ENCODE measurements at regions not wholly inside any gene's neighbourhood (a gene's known extent, or its start where the extent isn't known, plus 50 kb on each side); places are given as distances from the start of the nearest gene placed in this dataset.

DNA sequence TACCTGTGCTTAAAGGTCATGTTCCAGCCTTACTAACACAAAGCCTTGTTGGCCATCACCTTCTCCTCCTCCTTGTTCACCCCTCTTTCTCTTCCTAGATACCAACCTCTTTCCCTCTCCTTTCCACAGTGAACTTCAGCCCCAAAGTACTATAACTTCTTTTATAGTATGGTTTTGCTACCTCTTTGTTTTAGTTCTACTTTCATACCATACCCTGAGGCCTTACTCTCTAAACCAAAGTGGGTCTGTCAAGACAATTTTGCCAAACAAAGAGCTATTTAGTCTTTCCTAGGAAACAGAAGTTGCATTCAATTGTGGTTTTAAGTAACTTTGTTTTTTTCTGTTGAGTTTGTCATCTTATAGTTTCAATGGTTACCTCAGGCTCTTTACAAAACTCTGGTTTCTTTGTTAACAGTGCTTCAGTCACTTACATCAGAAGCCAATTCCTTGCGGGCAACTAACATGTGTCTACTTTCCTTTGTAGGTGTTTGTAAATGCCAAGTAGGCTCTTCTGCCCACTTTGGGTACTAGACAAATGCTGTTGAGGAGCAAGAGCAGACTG is 623.9 kb upstream of the PKN2 start:
- DNase-seq (ENCODE audit: low read depth in 2 of 2): no peak

DNA sequence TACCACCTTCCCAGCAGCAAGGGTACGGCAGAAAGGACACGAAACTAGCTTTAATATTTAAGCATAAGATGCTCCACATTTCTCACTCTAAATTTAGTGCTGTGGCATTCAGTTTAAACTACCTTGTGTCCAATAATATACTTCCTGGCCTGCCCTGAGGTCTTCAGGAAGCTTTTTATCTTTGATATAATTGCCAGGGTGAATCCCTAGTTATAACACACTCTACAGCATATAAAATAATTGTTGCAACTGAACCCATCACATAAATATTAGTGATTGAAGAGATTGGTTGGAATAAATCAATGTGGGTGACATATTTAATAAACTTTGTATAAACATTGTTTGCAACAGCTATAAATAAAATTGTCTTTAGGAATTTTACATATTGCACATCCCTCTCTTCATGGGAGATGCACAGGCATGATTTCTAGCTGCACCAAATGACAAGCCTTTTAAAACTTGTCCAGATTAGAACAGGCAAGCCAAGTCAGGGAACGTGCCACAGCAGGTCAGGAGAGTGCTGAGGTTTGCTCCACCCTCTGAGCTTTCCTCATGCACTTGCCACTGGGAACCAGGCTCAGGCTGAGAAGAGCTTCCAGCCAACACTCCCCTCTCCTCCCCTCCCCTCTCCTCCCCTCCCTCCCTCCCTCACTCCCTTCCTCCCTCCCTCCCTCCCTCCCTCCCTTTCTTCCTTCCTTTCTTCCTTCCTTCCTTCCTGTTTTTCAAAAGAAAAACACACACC is 623.2 kb upstream of the PKN2 start:
- DNase-seq (ENCODE audit: low read depth in 2 of 2): no peak

DNA sequence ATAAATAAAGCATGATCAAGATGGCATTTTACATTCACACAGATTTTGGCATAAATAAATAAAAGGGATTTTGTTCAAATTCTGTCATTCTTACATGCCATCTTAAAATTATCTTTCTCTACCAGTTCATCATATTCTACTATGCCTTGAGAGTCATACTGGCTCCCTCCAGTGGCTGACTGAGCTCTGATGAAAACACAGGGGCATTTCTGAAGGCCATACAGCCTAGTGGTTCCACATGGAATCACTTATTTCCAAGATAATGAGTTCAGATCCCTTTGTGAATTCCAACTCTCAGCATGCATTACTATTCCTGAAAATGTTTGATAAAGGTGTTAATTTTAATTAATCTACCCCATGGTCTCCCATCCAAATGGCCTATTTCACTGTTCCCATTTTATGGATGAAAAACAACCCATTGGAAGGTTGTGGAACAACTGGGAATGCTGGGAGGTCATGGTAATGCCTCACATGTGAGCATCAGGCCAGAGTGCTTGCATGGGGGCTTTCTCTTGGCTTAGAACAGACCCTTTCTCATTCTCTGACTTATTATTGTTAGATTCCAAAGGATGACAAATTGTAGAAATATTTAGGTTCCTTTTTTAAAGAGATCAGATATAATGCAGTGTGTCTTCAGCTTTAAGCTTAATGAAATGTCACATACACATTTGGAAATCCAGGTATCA is 622.4 kb upstream of the PKN2 start:
- DNase-seq (ENCODE audit: low read depth in 2 of 2): no peak

DNA sequence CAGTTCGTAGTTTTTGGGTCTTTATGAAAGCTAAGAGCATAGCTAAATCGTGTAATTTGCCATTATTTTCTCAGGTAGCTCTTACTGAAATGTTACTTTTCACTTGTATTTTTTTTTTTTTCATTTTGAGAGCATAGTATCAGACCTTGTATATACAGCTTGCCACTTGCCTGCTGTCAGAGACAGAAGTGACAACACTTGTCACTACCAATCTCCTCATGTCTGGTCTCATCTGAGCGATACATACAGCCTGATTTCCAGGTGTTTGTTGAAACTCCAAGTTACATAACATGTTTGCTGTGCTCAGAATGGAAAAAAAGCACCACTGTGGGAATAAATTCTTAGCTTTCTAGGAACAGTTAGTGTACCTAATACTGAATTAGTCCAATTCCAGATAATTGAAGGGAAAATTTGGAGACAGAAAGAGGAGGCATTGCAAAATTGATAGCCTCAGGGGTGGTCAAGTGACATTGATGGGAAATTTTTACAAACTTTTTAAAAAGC is 621.4 kb upstream of the PKN2 start:
- no peak for DNase-seq (ENCODE audit: low read depth in 2 of 2)

DNA sequence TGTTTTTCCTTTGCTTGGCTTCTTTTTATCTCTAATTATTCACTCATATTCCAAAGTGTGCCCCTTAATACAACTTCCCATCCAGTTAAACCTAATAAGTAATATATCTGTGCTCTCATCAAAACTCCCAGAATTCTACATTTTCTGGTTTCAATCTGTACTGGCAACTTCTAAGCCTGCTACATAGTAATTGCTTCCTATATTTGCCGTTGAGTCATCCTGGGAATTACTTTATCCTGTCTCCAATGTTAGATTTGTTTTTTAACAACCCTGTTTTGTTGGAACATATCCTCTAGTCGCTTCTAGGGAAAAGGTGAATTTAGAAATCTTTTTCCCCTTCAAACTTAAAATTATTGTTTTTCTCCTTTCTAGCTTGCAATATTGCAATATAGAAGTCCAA is 620.5 kb upstream of the PKN2 start:
- no peak for DNase-seq (ENCODE audit: low read depth in 2 of 2)

DNA sequence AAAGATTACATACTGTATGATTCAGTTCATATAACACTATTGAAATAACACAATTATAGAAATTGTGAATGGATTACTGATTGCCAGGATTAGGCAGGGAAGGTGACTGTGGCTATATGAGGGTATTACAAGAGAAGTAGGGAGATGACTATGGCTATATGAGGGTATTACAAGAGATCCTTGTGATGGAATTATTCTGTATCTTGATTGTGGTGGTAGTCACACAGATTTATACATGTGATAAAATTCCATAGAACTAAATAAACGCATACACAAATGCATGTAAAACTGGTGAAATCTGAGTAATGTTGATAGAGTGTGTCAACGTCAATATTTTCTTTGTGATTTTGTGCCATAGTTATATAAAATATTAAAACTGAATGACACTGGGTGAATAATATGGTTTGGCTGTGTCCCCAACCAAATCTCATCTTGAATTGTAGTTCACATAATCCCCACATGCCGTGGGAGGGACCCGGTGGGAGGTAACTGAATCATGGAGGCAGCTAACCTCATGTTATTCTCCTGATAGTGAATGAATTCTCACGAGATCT is 615.6 kb upstream of the PKN2 start:
- no peak for DNase-seq (ENCODE audit: low read depth in 2 of 2)

DNA sequence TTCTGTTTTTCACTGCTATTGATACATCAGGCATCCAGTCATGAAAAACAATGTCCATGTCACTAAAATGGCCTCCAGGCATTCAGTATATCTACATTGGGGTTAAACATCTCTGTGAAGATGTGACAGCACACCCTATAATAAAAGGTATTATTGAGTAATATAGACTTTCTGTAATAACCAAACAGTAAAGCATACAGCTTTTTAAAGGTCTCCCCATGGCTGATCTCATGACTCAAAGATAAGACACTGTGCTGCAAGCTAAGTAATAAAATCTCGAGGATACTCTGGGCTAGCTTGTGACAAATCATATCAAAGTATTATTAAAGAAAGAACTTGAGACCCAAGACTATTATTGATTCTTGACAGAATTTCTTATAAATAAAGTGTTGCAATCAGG is 613.1 kb upstream of the PKN2 start:
- no peak for DNase-seq (ENCODE audit: low read depth in 2 of 2)

DNA sequence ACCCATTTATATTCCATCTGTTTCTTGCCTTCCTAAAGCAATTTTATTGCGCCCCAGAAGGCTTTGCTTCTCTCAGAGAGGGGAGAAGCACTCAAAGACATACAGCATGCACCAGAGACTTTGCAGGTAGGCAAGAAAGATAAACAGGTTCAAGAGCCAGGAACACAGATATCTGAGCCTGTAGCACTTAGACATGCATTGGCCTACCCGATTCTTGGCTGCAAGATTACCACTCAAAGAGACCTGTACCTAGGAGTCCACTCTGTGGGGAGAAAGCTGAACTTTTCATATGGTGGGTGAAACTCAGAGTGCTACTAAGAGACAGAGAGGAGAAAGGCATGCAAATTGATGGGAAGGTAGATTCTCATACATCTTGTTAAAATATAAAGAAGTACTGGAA is 609.4 kb upstream of the PKN2 start:
- no peak for DNase-seq (ENCODE audit: low read depth in 2 of 2)

DNA sequence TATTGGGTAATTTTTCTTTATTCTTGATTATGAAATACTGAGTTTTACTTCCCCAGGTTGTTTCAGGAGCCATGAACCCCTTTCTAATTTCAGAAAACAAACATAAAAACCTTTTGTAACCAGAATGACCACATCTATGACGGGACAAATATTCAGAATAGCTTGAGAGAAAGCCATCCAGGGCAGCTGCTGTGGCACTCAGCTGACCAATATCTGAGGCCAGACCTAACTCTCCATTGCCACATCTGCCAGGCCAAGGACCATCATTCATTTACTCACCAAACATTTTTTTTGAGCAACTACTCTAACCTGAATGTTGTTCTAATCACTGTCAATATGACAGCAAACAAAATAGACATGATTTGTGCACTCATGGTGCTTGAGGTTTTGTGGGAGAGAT is 608.3 kb upstream of the PKN2 start:
- no peak for DNase-seq (ENCODE audit: low read depth in 2 of 2)

DNA sequence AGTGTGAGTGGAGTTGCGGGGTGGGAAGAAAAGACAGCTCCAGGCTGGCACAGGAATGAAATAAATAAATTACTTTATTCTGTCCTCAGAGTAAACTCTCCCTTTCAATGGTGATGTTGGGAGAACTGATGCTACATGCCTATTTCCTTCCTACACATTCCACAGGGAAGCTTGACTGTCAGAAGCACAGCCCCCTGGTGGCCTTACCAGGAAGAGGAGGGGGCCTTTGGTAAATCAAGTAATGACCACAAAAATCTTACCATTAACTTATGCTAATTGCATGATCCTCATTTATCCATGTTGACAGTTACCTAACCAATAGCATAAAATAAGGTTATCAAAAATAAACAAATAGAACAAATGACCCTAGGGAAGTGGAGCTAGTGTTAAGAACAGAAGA is 605.0 kb upstream of the PKN2 start:
- DNase-seq (ENCODE audit: low read depth in 2 of 2): no peak

DNA sequence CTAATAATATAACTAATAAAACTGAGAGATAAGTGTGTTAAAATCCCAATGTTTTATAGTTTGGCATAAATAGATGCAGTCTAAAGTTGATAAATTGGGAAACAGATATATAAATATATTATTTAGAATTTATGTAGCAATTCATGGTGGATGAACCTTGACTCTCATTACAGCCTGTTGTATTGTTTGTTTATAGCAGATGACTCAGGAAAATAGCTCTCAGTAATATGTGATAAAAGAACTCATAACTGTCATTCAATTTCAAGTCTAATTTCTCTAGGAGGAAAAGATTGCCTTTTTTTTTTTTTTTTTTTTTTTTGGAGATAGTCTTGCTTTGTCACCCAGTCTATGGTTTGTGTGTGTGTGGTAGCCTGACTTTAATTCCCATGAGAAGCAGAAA is 603.2 kb upstream of the PKN2 start:
- no peak for DNase-seq (ENCODE audit: low read depth in 2 of 2)

DNA sequence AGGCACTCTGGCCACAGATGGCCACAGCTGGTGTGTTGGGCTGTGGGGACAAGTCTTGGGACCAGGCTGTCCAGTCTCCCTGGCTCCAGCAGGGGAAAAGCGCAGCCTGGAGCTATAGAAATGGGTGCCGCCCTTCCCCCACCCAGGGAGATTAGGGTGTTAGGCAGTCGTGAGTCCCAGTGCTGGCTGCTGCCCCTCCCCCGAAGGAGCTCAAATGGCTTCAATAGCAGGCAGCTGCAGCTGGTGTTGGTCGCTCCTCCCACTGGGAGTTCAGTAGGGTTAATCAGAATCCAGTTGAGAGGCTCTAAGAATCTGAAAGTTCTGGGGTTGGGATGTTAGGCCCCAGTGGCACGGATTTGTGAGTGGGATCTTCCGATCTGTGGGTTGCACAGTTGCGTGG is 595.6 kb upstream of the PKN2 start:
- no peak for DNase-seq (ENCODE audit: low read depth in 2 of 2)

DNA sequence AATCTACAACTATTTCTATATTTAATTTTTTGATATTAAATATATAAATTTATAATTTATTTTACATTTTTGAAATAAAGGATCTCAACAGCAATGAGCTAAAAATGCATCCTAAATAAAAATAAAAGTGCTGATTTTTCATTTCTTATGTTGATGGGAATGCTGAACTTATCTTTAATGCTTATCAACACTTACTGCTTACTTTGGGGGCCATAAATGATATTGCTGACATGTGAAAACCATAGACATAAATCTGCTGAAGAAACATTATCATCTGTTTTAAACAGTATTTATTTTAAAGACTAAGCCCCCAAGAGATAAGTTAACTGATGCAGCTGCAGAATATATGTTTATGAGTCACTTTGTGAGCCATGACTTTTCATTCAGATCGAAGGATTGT is 594.1 kb upstream of the PKN2 start:
- no peak for DNase-seq (ENCODE audit: low read depth in 2 of 2)

DNA sequence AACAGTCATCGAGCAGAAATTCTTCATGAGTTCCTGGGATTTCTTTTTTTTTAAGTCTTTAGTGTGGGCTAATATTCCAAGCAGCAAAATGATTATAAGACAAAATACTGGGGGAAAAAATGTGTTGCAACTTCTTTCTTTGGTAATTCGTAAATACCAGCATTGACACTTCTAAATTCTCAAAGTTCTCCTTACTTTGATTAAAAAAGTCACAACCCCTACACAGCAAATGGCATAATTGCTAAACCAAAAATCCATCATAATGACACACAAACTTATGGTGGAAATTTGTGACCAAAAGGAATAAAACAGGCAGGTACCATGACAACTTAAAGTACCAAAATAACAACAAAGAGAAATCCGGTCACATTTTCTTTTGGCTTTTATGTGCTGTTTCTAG is 585.2 kb upstream of the PKN2 start:
- no peak for DNase-seq (ENCODE audit: low read depth in 2 of 2)

DNA sequence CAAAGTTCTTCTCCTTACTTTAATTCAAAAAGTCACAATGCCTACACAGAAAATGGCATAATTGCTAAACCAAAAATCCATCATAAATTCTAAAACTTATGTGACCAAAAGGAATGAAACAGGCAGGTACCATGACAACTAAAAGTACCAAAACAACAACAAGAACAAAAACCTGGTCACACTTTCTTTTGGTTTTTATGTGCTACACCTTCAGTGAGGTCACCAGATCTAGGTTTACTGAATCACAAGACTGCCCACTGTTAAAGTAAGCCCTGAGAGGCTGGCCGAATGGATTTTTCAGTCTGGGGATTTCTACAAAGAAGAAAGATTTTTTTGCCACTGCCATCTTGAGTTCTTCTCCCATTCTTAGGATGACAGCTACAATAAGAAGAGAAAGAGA is 583.0 kb upstream of the PKN2 start:
- DNase-seq (ENCODE audit: low read depth in 2 of 2): no peak

DNA sequence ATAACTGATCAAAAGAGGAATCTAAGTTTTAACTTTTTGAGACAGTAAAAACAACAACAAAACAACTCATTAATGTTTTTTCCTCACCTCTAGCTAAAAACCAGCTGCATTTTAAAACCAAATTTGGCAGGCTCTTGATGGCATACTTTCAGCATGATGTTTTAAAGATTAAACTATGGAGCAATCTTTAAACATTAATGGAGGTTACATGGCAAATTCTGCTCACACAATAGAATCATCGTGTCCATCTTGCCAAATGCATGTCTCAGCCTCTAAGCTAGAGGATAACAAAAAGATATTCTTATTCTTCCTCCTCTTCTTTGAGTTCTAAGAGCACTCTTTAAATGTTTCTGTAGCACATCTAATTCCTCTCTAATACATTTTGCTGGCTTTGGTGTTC is 579.8 kb upstream of the PKN2 start:
- no peak for DNase-seq (ENCODE audit: low read depth in 2 of 2)

DNA sequence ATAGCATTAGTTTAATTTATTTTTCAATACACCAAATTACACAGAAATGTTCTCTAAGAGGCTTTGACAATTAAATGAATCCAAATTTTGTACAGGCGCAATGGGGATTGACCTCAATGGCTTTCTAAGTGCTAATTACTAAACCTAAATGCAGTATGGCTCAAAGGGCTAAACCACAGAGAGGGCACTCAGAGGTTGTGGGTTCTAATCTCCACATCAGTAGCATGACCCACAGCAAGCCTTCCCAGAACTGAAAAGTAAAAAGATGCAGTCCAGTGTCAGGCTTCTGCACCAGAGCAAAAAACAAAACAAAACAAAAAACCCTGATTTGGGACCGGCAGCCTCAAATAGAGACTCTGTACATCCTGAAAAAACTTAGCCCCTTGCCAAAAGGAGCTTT is 579.2 kb upstream of the PKN2 start:
- DNase-seq (ENCODE audit: low read depth in 2 of 2): no peak

DNA sequence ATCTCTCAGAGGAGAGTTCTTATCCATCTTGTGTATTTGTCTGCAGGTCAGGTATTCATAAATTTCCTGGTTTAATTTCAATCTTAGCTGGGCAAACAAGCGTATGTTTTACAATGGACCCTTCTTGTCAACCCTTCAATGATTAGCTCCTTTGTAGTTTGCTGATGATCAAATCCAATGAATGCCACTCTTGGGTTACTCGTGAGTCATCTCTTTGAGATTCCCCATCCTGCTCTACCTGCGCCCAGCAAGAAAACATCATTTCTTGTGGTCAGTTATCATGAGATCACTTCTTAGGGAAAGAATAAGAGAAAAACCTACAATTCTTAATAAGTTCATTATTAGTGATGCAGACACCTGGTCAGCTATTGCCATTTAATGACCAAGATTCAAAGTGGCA is 572.3 kb upstream of the PKN2 start:
- no peak for DNase-seq (ENCODE audit: low read depth in 2 of 2)

DNA sequence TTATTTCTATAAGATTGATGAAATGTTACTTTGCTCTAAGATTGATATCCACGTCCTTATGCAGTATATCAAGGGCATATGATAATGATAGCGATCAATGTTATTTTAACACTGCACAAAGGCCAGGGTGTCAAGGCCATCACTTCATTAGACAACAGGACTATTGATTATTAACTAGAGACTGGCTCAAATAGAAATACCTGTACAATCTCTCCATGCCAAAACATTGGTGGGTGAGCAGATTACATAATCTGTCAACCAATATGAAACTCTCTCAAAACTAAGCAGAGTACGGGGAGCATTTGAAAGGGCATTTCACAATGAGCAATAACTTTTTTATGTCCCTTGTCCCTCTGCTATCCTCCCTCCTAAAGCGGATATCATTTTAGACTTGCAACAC is 566.5 kb upstream of the PKN2 start:
- no peak for DNase-seq (ENCODE audit: low read depth in 2 of 2)

DNA sequence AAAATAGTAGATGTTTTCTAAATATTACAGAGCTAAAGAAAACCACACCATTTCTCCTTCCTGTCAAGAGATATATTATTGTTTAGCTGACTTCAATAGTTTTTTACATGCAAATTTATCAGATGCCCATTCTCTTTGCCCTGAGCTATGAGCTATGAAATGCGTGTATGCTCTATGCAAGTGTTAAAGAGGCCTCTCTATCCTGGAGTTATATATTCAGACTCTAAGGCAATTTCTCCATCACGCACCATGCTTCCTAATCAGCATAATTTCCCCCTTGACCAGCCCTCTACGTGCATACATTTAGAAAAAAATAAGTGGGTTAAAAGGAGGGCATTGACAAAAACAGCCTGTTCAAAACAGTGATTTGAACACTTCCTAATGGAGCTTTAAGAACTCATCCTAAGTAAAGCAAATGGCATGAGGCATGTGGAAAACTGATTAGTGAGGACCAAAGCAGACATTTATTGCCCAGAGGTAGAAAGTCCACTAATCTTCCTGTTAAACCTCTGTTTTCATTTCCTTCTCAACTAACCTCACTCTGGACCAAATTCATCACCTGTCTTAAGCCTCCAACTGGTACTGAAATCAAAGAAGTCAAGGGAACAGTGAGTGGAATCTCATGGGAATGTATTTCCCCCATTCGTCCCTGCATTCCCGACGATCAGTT is 565.8 kb upstream of the PKN2 start:
- no peak for DNase-seq (ENCODE audit: low read depth in 2 of 2)

DNA sequence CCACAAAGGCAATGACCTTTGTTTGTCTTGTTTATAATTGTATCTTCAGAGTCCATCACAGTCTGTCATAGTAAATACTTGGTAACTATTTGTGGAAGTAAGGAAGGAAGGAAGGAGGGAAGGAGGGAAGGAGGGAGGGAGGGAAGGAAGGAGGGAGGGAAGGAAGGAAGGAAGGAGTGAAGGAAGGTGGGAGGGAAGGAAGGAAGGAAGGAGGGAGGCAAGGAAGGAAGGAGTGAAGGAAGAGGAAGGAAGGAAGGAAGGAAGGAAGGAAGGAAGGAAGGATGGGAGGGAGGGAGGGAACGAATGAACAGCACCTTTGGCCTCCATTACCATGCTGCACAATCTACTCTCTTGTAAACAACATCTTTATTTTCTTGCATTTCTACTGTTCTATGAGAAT is 559.5 kb upstream of the PKN2 start:
- DNase-seq (ENCODE audit: low read depth in 2 of 2): no peak

DNA sequence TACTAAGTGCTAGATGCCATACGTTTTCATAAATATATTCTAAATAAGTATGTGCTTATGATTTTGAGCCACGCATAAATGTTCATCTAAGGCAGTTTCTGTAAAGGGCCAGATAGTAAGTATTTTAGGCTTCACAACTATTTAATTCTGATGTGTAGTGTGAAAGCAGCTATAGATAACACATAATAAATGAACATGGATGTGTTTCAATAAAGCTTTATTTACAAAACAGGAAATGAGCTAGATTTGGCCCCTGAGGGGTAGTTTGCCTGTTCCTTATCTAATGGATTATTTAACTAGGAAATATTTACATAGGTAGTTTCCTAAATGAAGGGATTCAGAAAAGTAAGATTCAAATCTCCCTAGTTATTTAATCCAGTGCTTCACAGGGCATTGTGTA is 557.6 kb upstream of the PKN2 start:
- no peak for DNase-seq (ENCODE audit: low read depth in 2 of 2)

Data from stimulated activated CD8-positive, alpha-beta memory T cell treated with anti-CD3 and anti-CD28 coated beads, Interleukin-2, amount 100 ng/mL, for 48 hours (primary cell).